Vagina (tissue), 2 donors: ENCODE measurements at regions not wholly inside any gene's neighbourhood (a gene's known extent, or its start where the extent isn't known, plus 50 kb on each side); places are given as distances from the start of the nearest gene placed in this dataset.

Experiments used
- DNase-seq, 2 donors: peaks; one replicate each; pipeline ENCODE4 v3.0.0-alpha.2; 2017; ENCODE audit errors: extremely low spot score in 2 of 2
- H3K27ac ChIP-seq: fragments of 200-600 bp; sonication (generic); one replicate; pipeline ENCODE4 v1.5.1; 2019
- H3K27me3 ChIP-seq: fragments of 200-600 bp; sonication (generic); one replicate; pipeline ENCODE4 v1.5.1; 2019
- H3K36me3 ChIP-seq, 2 donors: fragments of 200-600 bp; sonication (generic); one replicate each; pipeline ENCODE4 v1.5.1; 2017 to 2019
- H3K4me1 ChIP-seq: fragments of 200-600 bp; sonication (generic); one replicate; pipeline ENCODE4 v1.5.1; 2019
- H3K4me3 ChIP-seq, 2 donors: fragments of 200-600 bp; sonication (generic); 1 replicate in 1 of 2; 2 replicates in 1 of 2; pipeline ENCODE4 v1.5.1; 2016 to 2019
- H3K9me3 ChIP-seq: fragments of 200-600 bp; sonication (generic); one replicate; pipeline ENCODE4 v1.5.1; 2019
- CTCF ChIP-seq, 3 experiments: fragments of 450-650 bp in 2 of 3; fragments of 200-600 bp in 1 of 3; sonication (generic) in 1 of 3; IDR thresholded peaks; one replicate each; pipeline ENCODE4 v1.5.1; 2017 to 2019; ENCODE audit warnings: antibody characterized with exemption in 3 of 3, mild to moderate bottlenecking in 2 of 3, moderate library complexity in 2 of 3
- POLR2A ChIP-seq, 2 donors: fragments of 450-650 bp; IDR thresholded peaks; one replicate each; pipeline ENCODE4 v1.6.1; 2017; ENCODE audit warnings: antibody characterized with exemption in 2 of 2, mild to moderate bottlenecking in 2 of 2, moderate library complexity in 2 of 2
- POLR2AphosphoS5 ChIP-seq, 2 donors: sonication (generic); formaldehyde crosslinking; IDR thresholded peaks; one replicate each; pipeline ENCODE4 v1.9.0; 2017; ENCODE audit warnings: antibody characterized with exemption in 2 of 2, mild to moderate bottlenecking in 2 of 2, low read depth in 1 of 2; ENCODE audit not compliant: insufficient read depth in 1 of 2
- intact Hi-C: fragments of 100-400 bp; cut with DNase I; formaldehyde crosslinking; loops from one replicate; pipeline ENCODE4 v1.15.1; 2023

DNA sequence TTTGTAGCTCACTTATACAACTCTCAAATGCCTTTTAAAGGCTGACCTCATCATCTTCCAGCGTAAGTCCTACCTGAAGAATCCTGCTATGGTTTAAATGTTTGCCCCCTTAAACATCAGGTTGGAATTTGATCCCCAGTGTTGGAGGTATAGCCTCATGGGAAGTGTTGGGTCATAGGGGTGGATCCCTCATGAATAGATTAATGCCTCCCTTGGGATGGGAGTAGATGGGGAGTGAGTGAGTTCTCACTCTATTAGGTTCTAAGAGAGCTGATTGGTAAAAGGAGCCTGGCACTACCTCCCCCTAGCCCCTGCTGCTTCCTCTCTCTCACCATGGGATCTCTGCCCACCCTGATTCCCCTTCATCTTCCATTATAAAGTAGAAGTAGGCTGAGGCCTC, 285.6 kb downstream of the FZD1 start:
- no peaks in the 10 kb centered on the region for H3K36me3 ChIP-seq
- peaks cover 5% of the 10 kb centered on the region for H3K4me1 ChIP-seq
- DNase-seq: no peak
- no peaks in the 10 kb centered on the region for H3K9me3 ChIP-seq
- no peaks in the 10 kb centered on the region for H3K27me3 ChIP-seq
- intact Hi-C loops: no loop called here
- TF ChIP-seq CTCF (IDR thresholded peaks at IDR 0.05) (no peak), POLR2A (IDR thresholded peaks at IDR 0.05) (no peak)
- no peak overlapping the region for H3K4me3 ChIP-seq
- H3K27ac ChIP-seq: no peak overlapping the region

DNA sequence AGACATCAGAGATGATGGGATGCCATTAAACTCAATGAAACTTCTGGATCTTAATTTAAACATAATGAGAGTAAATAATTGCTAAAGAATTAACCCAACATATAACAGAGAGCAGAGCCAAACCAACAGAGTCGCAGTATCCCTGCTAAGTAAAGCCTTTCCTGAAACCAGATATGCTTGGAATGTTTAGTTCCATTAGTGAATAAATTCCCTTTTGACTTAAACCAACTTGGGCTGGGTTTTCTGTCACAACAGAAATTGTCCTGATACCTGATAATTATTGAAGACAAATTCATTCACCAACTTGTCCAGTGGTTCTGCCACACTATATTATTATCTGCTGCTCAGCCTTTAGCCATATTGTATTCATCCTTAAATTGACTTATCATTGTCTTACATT, 286.7 kb downstream of the FZD1 start:
- Histone ChIP-seq H3K27ac (no peak overlapping the region), H3K27me3 (no peaks in the 10 kb centered on the region), H3K4me3 (no peak overlapping the region), H3K36me3 (no peaks in the 10 kb centered on the region), H3K9me3 (no peaks in the 10 kb centered on the region), H3K4me1 (peaks cover 5% of the 10 kb centered on the region)
- no peak for TF ChIP-seq POLR2AphosphoS5 (IDR thresholded peaks at IDR 0.05; ENCODE audit: insufficient read depth in 1 of 2, low read depth in 1 of 2)
- TF ChIP-seq POLR2A (IDR thresholded peaks at IDR 0.05): no peak
- intact Hi-C loops: no loop called here
- no peak for DNase-seq

DNA sequence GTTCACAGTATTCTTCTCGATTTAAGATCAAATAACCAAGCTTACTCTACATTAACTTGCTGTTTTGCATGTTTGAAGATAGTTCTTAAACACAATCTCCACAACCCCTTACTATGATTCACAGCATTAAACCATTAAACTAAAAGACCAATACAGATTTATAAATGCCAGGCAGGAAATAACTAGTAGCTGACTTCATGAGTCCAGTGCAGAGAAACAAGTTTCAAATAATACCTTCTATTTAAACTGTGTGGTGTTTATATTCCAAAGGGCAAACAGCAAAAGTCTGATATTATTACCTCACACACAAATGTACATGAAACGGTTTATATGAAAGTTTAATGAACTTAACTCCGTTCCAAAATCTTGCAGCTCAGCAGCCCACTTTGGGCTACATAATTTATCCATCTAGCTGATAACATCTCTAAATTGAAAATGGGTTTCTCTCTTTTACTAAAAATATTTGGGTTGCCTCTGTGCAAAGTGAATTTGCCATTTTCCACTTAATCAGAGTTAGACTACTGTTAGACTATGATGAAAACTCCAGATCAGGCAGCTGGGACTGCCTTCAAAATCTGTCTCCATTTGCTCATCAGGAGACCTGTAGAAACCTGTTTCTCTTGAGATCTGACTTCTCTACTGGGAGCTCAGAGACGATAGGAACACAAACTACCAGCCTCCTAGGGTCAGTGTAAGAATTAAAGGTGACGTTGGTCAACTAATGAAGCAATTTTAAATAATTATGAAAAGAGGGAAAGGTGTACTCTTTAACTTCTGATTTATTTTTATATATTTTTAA, 287.3 kb downstream of the FZD1 start:
- TF ChIP-seq CTCF (IDR thresholded peaks at IDR 0.05): no peak
- TF ChIP-seq POLR2AphosphoS5 (IDR thresholded peaks at IDR 0.05; ENCODE audit: insufficient read depth in 1 of 2, low read depth in 1 of 2): no peak
- no peak for TF ChIP-seq POLR2A (IDR thresholded peaks at IDR 0.05)
- intact Hi-C loops: no loop called here
- no peaks in the 10 kb centered on the region for H3K9me3 ChIP-seq

DNA sequence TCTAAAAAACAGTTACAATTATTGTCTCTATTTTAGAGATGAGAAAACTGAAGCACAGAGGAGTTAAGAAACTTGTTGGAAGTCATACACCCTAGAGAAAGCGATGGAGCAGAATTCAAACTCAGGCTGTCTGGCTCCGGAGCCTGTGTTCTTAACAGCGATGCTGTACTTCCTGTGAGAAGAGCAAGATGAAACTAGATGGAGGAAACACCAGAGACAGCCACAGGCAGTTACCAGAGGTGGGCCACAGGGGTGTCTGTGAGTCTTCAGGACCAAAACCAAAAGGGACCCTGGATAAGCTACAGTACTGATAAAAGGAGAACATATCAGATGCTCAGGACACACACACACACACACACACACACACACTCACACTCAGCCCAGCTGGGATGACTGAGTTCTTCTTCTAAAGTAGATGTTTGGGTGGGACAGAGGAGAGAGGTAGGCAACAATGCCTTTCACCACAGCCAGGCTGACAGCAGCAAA, 289.2 kb downstream of the FZD1 start:
- Histone ChIP-seq H3K36me3 (no peaks in the 10 kb centered on the region), H3K9me3 (no peaks in the 10 kb centered on the region)
- intact Hi-C loops: no loop called here

More for the DNA sequence above, 287.3 kb downstream of the FZD1 start:
- Histone ChIP-seq H3K4me1 (peaks cover 5% of the 10 kb centered on the region), H3K27me3 (no peaks in the 10 kb centered on the region), H3K27ac (no peak overlapping the region), H3K4me3 (no peak overlapping the region), H3K36me3 (no peaks in the 10 kb centered on the region)
- DNase-seq: no peak

GRCh38 chr7:91554883-91555282, 290.6 kb downstream of the FZD1 start:
- Histone ChIP-seq H3K4me1 (peaks cover 5% of the 10 kb centered on the region), H3K9me3 (no peaks in the 10 kb centered on the region), H3K27me3 (no peaks in the 10 kb centered on the region), H3K4me3 (no peak overlapping the region), H3K36me3 (no peaks in the 10 kb centered on the region), H3K27ac (no peak overlapping the region)
- no peak for DNase-seq
- TF ChIP-seq POLR2AphosphoS5 (IDR thresholded peaks at IDR 0.05; ENCODE audit: insufficient read depth in 1 of 2, low read depth in 1 of 2) (no peak), CTCF (IDR thresholded peaks at IDR 0.05) (no peak), POLR2A (IDR thresholded peaks at IDR 0.05) (no peak)
- intact Hi-C loops: no loop called here

More for the DNA sequence above, 289.2 kb downstream of the FZD1 start:
- H3K4me3 ChIP-seq: no peak overlapping the region
- no peaks in the 10 kb centered on the region for H3K27me3 ChIP-seq
- TF ChIP-seq CTCF (IDR thresholded peaks at IDR 0.05) (no peak), POLR2A (IDR thresholded peaks at IDR 0.05) (no peak), POLR2AphosphoS5 (IDR thresholded peaks at IDR 0.05; ENCODE audit: insufficient read depth in 1 of 2, low read depth in 1 of 2) (no peak)
- H3K4me1 ChIP-seq: peaks cover 5% of the 10 kb centered on the region
- no peak for DNase-seq
- H3K27ac ChIP-seq: no peak overlapping the region
